ENCODE measurements at regions not wholly inside any gene's neighbourhood (a gene's known extent, or its start where the extent isn't known, plus 50 kb on each side); places are given as distances from the start of the nearest gene placed in this dataset.

DNA sequence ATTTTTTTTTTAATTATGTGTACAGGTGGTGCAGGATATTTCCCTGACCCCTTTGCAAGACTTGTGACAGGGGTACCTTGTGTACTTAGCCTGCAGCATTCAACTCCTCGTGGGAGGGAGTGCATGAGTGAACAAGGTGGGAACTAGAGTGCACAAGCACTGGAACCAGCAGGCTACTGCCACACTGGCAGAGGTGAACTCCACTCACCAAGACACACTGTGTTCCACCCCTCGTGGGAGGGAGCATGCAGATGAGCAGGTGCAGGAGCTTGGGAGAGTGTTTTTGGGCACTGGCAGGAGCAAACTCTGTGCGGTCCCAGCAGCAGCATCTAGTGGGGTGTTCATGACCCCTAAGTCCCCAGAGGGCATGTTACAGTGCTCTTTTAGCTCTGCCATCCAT lies 282.7 kb upstream of the PLET1 start:
- TF ChIP-seq POLR2A (IDR thresholded peaks at IDR 0.05; ENCODE audit: low read depth, low read length) (no peak), TAF1 (IDR thresholded peaks at IDR 0.05; ENCODE audit: low read depth, low read length) (no peak), POLR2AphosphoS5 (IDR thresholded peaks at IDR 0.05; ENCODE audit: low read depth, low read length) (no peak)

Measured in GM12891 (cell line).